DOHH2 (cell line): ENCODE measurements at regions not wholly inside any gene's neighbourhood (a gene's known extent, or its start where the extent isn't known, plus 50 kb on each side); places are given as distances from the start of the nearest gene placed in this dataset.

ENCODE experiments used
- H3F3A ChIP-seq: fragments of 200-600 bp; sonication (generic), shearing (Covaris generic); 2 replicates; pipeline ENCODE4 v1.6.0; 2016; ENCODE audit warnings: antibody characterized with exemption, mild to moderate bottlenecking; ENCODE audit not compliant: control insufficient read depth, insufficient read depth
- H3K27ac ChIP-seq: fragments of 200-600 bp; sonication (generic); 2 replicates; pipeline ENCODE4 v1.5.1; 2014; ENCODE audit warnings: low read depth, mild to moderate bottlenecking, low read length, moderate library complexity
- H3K27me3 ChIP-seq: fragments of 200-600 bp; sonication (generic); 2 replicates; pipeline ENCODE4 v1.6.1; 2014; ENCODE audit warnings: mild to moderate bottlenecking, low read length, mixed read lengths; ENCODE audit not compliant: control insufficient read depth
- H3K36me3 ChIP-seq: fragments of 200-600 bp; sonication (generic); 2 replicates; pipeline ENCODE4 v1.6.1; 2014; ENCODE audit warnings: mild to moderate bottlenecking, low read length, moderate library complexity, mixed read lengths; ENCODE audit not compliant: control insufficient read depth
- H3K4me1 ChIP-seq: fragments of 200-600 bp; sonication (generic); 2 replicates; pipeline ENCODE4 v1.6.1; 2014; ENCODE audit warnings: mild to moderate bottlenecking, low read length, mixed read lengths; ENCODE audit not compliant: control insufficient read depth
- H3K4me2 ChIP-seq: fragments of 200-600 bp; sonication (generic); 2 replicates; pipeline ENCODE4 v1.6.0; 2014; ENCODE audit warnings: mild to moderate bottlenecking, low read length, moderate library complexity
- H3K4me3 ChIP-seq: fragments of 200-600 bp; sonication (generic); 2 replicates; pipeline ENCODE4 v1.5.1; 2014; ENCODE audit warnings: mild to moderate bottlenecking, low read length, mixed read lengths
- H3K79me2 ChIP-seq: fragments of 200-600 bp; sonication (generic); 2 replicates; pipeline ENCODE4 v1.6.1; 2014; ENCODE audit warnings: mild to moderate bottlenecking, low read length, mixed read lengths; ENCODE audit not compliant: control insufficient read depth
- H3K9me2 ChIP-seq: fragments of 200-600 bp; sonication (generic); replicated peaks from 2 replicates; pipeline ENCODE4 v1.6.1; 2014; ENCODE audit warnings: mild to moderate bottlenecking, low read length, mixed read lengths; ENCODE audit not compliant: control insufficient read depth
- H3K9me3 ChIP-seq: fragments of 200-600 bp; sonication (generic); 2 replicates; pipeline ENCODE4 v1.6.1; 2014; ENCODE audit warnings: antibody characterized with exemption, low read length, mixed read lengths; ENCODE audit not compliant: control insufficient read depth, insufficient read depth
- H4K20me1 ChIP-seq: fragments of 200-600 bp; sonication (generic); 2 replicates; pipeline ENCODE4 v1.6.0; 2014; ENCODE audit warnings: low read depth, mild to moderate bottlenecking, antibody characterized with exemption, low read length, moderate library complexity; ENCODE audit not compliant: control insufficient read depth, insufficient read depth
- EZH2phosphoT487 ChIP-seq: fragments of 200-600 bp; sonication (generic); IDR thresholded peaks from 2 replicates; pipeline ENCODE4 v1.6.1; 2017; ENCODE audit warnings: borderline replicate concordance, mild to moderate bottlenecking, antibody characterized with exemption, low read length, moderate library complexity, mixed read lengths
- TF ChIP-seq, protein P1 (sequence below): fragments of 200-600 bp; sonication (generic); IDR thresholded peaks from one replicate; pipeline ENCODE4 v1.5.1; 2014; ENCODE audit warnings: antibody characterized with exemption, mild to moderate bottlenecking, low read depth, low read length; ENCODE audit not compliant: poor library complexity, severe bottlenecking

DNA sequence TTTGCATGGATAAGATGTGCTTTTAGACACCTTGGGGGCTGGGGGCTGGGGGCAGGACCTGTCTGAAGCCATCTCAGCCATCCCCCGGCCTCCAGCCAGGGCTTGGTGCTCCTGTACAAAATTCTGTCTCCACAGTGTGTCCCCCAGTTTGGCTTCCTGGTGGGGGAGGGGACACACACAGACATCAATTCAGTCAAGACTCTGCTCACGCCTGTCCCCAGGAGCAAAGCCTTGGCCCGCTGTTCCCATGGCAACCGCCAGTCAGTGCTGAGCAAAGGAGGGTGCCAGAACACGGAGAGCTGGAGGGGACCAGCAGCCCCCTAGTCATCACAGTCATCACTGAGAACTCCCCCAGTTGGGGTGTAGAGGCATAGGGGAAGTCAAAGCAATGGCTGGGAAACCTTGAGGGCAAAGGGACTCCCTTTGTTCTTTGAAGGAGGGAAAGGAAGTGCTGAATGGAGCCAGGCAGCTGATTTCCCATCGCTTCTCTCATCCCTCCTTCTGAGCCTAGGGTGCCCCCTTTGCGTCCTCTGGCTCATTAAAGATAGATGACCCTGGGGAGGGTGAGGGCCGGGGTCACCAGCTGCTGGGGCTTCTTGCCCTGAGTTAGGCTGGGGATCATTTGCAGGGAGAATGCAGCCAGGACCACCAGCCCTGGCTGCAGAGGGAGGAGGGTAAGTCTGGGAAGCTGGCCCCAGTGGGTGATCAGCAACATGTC lies 134.9 kb upstream of the IPO9 start:
- H3K9me2 ChIP-seq = no peaks in the 10 kb centered on the region
- no peaks in the 10 kb centered on the region for H4K20me1 ChIP-seq
- H3K27ac ChIP-seq = no peak overlapping the region
- no peaks in the 10 kb centered on the region for H3K79me2 ChIP-seq
- no peak overlapping the region for H3K4me2 ChIP-seq
- no peaks in the 10 kb centered on the region; the same call in 1 of the 2 replicates for H3K9me3 ChIP-seq
- H3K4me1 ChIP-seq = no peaks in the 10 kb centered on the region
- H3K27me3 ChIP-seq = no peaks in the 10 kb centered on the region
- TF ChIP-seq, protein P1, sequence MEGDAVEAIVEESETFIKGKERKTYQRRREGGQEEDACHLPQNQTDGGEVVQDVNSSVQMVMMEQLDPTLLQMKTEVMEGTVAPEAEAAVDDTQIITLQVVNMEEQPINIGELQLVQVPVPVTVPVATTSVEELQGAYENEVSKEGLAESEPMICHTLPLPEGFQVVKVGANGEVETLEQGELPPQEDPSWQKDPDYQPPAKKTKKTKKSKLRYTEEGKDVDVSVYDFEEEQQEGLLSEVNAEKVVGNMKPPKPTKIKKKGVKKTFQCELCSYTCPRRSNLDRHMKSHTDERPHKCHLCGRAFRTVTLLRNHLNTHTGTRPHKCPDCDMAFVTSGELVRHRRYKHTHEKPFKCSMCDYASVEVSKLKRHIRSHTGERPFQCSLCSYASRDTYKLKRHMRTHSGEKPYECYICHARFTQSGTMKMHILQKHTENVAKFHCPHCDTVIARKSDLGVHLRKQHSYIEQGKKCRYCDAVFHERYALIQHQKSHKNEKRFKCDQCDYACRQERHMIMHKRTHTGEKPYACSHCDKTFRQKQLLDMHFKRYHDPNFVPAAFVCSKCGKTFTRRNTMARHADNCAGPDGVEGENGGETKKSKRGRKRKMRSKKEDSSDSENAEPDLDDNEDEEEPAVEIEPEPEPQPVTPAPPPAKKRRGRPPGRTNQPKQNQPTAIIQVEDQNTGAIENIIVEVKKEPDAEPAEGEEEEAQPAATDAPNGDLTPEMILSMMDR = no peak
- no peak for TF ChIP-seq EZH2phosphoT487
- no peaks in the 10 kb centered on the region for H3F3A ChIP-seq
- H3K4me3 ChIP-seq = no peak overlapping the region
- no peaks in the 10 kb centered on the region for H3K36me3 ChIP-seq

DNA sequence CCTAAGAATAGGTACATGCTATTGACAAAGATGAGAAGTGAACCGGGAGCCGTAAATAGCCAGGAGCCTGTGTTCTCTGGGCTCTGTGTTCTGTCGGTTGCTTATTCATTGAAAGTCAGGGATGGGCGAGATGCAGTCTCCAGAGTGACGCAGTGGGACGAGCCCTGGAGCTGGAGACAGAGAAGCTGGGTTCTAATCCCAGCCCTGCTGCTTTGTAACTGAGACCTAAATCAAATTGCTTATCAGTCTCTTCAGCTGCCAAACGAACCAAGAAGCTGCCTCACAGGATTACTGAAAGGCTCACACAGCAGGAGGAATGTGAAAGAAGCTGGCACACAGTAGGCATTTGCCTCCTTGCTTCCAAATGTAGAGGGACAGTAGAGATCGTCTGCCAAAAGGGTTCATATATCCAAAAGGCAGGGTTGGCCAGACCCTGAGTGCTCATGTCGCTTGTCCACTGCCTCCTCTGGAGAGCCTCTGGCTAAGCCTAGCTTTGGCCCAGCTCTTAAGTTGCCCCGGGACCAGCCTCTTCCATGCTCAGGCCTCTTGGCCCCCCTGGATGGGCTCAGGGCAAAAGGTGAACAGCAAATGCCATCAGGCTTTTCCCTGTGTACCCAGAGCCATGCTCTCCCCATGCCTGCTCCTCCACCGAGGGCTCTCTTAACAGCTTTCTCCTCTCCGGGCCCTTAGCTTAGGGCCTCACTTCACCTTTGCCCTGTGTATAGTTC lies 134.2 kb upstream of the IPO9 start:
- no peaks in the 10 kb centered on the region for H3K4me1 ChIP-seq
- H3K36me3 ChIP-seq = no peaks in the 10 kb centered on the region
- TF ChIP-seq EZH2phosphoT487 = no peak
- TF ChIP-seq, protein P1 = no peak
- H3K9me3 ChIP-seq = no peaks in the 10 kb centered on the region; the same call in 1 of the 2 replicates
- H3F3A ChIP-seq = no peaks in the 10 kb centered on the region
- no peaks in the 10 kb centered on the region for H3K9me2 ChIP-seq
- H3K79me2 ChIP-seq = no peaks in the 10 kb centered on the region
- no peak overlapping the region for H3K4me2 ChIP-seq
- H3K27me3 ChIP-seq = no peaks in the 10 kb centered on the region
- H3K27ac ChIP-seq = no peak overlapping the region
- no peaks in the 10 kb centered on the region for H4K20me1 ChIP-seq
- no peak overlapping the region for H3K4me3 ChIP-seq

DNA sequence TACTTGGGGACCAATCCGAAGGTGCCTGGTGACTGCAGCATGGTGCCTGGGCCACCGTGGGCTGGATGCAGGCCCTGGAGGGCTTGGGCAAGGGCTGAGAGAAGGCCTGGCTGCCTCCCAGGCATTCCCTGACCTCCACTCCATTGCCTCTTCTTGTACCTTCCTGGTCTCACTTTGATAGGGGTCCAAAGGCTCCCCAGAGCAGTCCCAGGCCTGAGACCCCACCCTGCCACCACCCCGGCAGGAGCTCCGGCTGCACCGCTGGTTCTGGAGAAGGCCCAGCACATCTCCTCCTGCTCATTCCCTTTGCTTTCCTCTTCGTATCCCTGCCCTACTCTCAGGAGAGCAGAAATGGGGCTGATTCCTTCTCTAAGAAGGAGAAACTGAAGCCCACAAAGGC lies 133.3 kb upstream of the IPO9 start:
- Histone ChIP-seq H4K20me1 (no peaks in the 10 kb centered on the region), H3F3A (no peaks in the 10 kb centered on the region), H3K9me2 (no peaks in the 10 kb centered on the region), H3K27ac (no peak overlapping the region), H3K4me1 (no peaks in the 10 kb centered on the region), H3K79me2 (no peaks in the 10 kb centered on the region), H3K4me2 (no peak overlapping the region), H3K36me3 (no peaks in the 10 kb centered on the region), H3K27me3 (no peaks in the 10 kb centered on the region), H3K9me3 (no peaks in the 10 kb centered on the region; the same call in 1 of the 2 replicates), H3K4me3 (no peak overlapping the region)
- TF ChIP-seq EZH2phosphoT487 = no peak

DNA sequence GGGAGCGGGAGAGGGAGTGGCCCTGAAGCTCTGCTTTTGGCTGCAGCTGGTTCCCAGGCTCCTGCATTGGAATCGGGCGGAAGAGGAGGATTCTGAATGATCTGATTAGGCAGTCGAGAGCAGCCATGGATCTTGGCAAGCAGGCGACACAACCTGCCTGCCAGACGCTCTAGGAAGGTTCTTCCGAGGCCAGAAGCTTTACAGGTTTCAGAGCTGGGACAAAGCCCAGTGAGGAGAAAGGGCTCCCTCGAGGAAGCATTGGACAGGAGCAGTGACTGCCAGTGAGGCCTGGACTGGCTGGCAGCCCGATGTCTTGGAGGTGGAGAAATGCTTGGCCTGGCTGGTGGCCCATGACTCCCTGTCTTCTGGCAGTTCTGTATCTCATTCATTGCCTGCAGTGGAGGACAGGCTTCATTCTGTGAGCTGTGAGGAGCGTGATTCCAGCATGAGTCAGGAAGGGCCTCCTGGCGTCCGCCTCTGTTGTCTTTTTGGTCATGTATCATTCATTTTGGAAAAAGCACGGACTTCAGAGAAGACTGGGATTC lies 132.7 kb upstream of the IPO9 start:
- Histone ChIP-seq H3K4me1 (no peaks in the 10 kb centered on the region), H3K4me2 (no peak overlapping the region), H3K9me3 (no peaks in the 10 kb centered on the region), H3K27ac (no peak overlapping the region), H3K9me2 (no peaks in the 10 kb centered on the region), H3K27me3 (no peaks in the 10 kb centered on the region), H3K36me3 (no peaks in the 10 kb centered on the region), H4K20me1 (no peaks in the 10 kb centered on the region), H3F3A (no peaks in the 10 kb centered on the region), H3K79me2 (no peaks in the 10 kb centered on the region), H3K4me3 (no peak overlapping the region)
- TF ChIP-seq, protein P1 = no peak
- no peak for TF ChIP-seq EZH2phosphoT487
